Prostate gland (tissue), 2 donors: ENCODE measurements at regions not wholly inside any gene's neighbourhood (a gene's known extent, or its start where the extent isn't known, plus 50 kb on each side); places are given as distances from the start of the nearest gene placed in this dataset.

Source experiments
- DNase-seq: peaks from one replicate; pipeline ENCODE4 v3.0.0-alpha.2; 2019; ENCODE audit warnings: low spot score
- H3K27ac ChIP-seq, 2 donors: fragments of 200-600 bp; sonication (generic); 2 replicates each; pipeline ENCODE4 v1.5.1; 2017 to 2019
- H3K27me3 ChIP-seq: fragments of 200-600 bp; sonication (generic); replicated peaks from 2 replicates; pipeline ENCODE4 v1.5.1; 2019; ENCODE audit not compliant: insufficient read depth
- H3K36me3 ChIP-seq, 2 donors: fragments of 200-600 bp; sonication (generic); 1 replicate in 1 of 2; 2 replicates in 1 of 2; pipeline versions ENCODE4 v1.5.1 to v1.8.1; 2017 to 2019
- H3K4me1 ChIP-seq: fragments of 200-600 bp; sonication (generic); replicated peaks from 2 replicates; pipeline ENCODE4 v1.5.1; 2019
- H3K4me3 ChIP-seq, 2 donors: fragments of 200-600 bp; sonication (generic); 2 replicates each; pipeline ENCODE4 v1.5.1; 2017 to 2019
- H3K9me3 ChIP-seq: fragments of 200-600 bp; sonication (generic); 2 replicates; pipeline ENCODE4 v1.5.1; 2017
- POLR2A ChIP-seq: fragments of 450-650 bp; IDR thresholded peaks from one replicate; pipeline ENCODE4 v1.6.1; 2016; ENCODE audit warnings: antibody characterized with exemption, mild to moderate bottlenecking
- POLR2AphosphoS5 ChIP-seq: sonication (generic); formaldehyde crosslinking; IDR thresholded peaks from one replicate; pipeline ENCODE4 v1.6.1; 2017; ENCODE audit warnings: antibody characterized with exemption
- WGBS: methylation state at CpG from one replicate; pipeline ENCODE4 v1.1.5; 2018; 5-methylcytosine and 5-hydroxymethylcytosine counted together
- intact Hi-C: fragments of 100-400 bp; cut with DNase I; formaldehyde crosslinking; loops from one replicate; pipeline ENCODE4 v1.14.2; 2022
- TF ChIP-seq, protein P1 (sequence below), 4 experiments: fragments of 200-600 bp in 2 of 4; fragments of 450-650 bp in 2 of 4; sonication (generic) in 2 of 4; IDR thresholded peaks; 1 replicate in 3 of 4; 2 replicates in 1 of 4; pipeline ENCODE4 v1.5.1; 2016 to 2019; ENCODE audit warnings: antibody characterized with exemption in 4 of 4, mild to moderate bottlenecking in 2 of 4, moderate library complexity in 2 of 4

DNA sequence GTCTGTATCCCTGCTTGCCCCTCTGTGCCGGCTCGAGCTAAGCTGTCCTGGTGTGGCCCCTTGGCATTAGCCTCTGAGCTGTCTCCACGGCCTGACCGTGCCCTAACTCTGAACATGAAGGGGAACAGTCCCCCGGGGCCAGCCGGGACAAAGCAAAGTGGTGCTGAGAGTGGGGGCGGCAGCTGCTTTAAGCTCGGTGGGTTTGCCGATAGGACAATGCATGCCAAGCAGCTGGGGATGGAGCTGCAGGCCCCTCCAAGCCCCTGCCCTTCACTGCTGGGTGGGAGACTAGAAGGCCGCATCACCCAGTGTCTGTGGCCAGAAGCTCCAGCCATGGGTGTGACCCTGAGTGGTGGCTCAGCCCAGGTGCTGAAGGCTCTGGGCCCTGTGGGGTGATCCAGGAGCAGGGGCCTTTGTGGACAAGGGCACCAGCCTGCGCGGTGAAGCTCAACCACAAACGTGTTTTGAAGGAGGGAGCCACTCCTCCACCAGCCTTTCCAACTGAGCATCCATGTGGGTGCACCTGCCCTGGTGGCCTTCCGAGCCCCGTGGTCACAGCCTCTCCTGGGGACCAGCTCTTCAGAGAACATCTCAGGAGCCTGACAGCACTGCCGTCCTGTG is 242.5 kb downstream of the ERMARD start:
- no peak overlapping the region for H3K4me3 ChIP-seq
- intact Hi-C loops = no loop called here
- no peaks in the 10 kb centered on the region for H3K27me3 ChIP-seq
- H3K9me3 ChIP-seq = no peaks in the 10 kb centered on the region
- H3K27ac ChIP-seq = no peak overlapping the region
- TF ChIP-seq POLR2A (no peak), POLR2AphosphoS5 (no peak)
- TF ChIP-seq, protein P1, sequence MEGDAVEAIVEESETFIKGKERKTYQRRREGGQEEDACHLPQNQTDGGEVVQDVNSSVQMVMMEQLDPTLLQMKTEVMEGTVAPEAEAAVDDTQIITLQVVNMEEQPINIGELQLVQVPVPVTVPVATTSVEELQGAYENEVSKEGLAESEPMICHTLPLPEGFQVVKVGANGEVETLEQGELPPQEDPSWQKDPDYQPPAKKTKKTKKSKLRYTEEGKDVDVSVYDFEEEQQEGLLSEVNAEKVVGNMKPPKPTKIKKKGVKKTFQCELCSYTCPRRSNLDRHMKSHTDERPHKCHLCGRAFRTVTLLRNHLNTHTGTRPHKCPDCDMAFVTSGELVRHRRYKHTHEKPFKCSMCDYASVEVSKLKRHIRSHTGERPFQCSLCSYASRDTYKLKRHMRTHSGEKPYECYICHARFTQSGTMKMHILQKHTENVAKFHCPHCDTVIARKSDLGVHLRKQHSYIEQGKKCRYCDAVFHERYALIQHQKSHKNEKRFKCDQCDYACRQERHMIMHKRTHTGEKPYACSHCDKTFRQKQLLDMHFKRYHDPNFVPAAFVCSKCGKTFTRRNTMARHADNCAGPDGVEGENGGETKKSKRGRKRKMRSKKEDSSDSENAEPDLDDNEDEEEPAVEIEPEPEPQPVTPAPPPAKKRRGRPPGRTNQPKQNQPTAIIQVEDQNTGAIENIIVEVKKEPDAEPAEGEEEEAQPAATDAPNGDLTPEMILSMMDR (IDR thresholded peaks at IDR 0.05) = no peak
- H3K4me1 ChIP-seq = no peaks in the 10 kb centered on the region
- no peaks in the 10 kb centered on the region for H3K36me3 ChIP-seq
- WGBS = 96% methylated on average over 16 of the region's 16 CpGs
- DNase-seq = no peak

DNA sequence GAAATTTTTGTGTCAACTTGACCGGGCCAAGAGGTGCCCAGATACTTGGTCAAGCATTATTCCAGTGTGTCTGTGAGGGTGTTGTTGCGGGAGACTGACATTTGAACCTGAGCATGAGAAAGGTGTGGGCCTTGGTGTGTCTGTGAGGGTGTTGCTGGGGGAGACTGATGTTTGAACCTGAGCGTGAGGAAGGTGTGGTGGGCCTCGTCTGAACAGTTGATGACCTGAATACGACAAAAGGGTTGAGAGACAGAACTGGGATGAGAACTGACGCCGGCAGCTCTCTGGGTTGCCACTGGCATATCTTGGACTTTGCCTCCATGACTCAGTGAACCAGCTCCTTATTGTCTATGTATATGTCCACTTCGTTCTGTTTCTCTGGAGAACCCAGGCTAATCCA is 240.5 kb downstream of the ERMARD start:
- no peak overlapping the region for H3K27ac ChIP-seq
- H3K36me3 ChIP-seq = no peaks in the 10 kb centered on the region
- H3K9me3 ChIP-seq = no peaks in the 10 kb centered on the region
- H3K4me1 ChIP-seq = no peaks in the 10 kb centered on the region
- intact Hi-C loops = no loop called here
- TF ChIP-seq POLR2A (no peak), POLR2AphosphoS5 (no peak)
- TF ChIP-seq, protein P1 (IDR thresholded peaks at IDR 0.05) = no peak
- H3K27me3 ChIP-seq = no peaks in the 10 kb centered on the region
- DNase-seq = no peak
- H3K4me3 ChIP-seq = no peak overlapping the region
- WGBS = 92% methylated on average over 8 of the region's 8 CpGs

DNA sequence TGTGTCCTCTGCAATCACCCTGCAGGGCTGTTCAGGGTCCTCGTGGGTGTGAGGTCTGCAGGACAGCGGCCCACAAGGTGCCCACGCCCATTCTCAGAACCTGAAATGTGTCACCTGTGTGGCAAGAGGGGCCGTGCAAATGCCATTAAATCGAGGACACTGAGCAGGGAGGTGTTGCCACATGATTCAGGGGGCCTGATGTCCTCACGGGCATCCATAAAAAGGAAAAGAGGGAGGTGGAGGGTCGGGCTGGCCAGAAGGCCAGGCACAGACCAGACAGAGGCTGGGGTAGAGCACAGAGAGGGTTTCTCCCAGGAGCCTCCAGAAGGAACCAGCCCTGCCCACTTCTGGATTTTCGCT is 239.6 kb downstream of the ERMARD start:
- Histone ChIP-seq H3K9me3 (no peaks in the 10 kb centered on the region), H3K4me1 (no peaks in the 10 kb centered on the region), H3K27me3 (no peaks in the 10 kb centered on the region), H3K4me3 (no peak overlapping the region), H3K27ac (no peak overlapping the region), H3K36me3 (no peaks in the 10 kb centered on the region)
- intact Hi-C loops = no loop called here
- TF ChIP-seq, protein P1 (IDR thresholded peaks at IDR 0.05) = no peak
- no peak for TF ChIP-seq POLR2AphosphoS5
- TF ChIP-seq POLR2A = no peak
- no peak for DNase-seq
- 69% methylated on average over 7 of the region's 8 CpGs for WGBS

DNA sequence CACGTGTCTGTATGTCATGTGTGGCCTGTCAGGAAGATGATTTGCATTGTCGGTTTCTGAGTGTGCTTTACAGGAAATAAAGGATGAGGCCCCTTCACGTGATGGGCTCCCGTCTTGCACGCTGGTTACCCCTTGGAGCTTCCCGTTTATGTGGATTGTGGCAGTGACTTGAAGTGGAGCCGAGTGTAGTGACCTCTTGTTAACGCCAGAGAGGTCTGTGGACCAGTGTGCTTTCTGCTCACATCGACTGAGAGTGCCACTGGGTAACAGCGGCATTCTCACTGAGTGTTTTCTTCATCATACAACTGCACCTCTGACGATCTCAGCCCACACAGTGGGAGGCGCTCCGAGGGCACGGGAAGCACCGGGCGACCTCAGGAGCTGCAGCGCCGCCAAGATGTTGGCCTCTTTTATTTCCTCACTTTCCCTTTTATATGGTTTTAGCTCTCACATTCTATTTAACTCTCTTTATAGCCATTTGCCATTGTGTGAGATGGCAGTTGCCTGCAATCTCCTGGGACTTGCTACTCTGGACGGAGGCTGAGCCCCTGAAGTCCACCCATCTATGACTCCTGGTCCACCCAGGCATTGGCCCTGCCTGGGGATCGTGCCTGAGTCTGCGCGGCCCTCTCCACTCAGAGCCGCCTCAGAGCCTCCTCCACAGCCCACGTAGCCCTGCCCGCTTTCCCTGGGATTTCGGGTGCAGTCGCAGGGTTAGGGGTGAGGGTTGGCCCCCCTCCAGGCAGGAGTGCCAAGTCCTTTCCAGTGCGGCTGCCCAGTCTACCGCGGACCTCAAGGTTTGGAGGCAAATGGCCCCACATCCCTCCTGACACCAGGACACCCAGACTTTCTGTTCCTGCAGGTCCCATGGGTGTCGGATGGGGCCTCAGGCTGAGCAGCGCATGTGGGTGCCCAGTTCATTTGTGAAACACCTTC is 238.9 kb downstream of the ERMARD start:
- 81% methylated on average over 31 of the region's 32 CpGs for WGBS
- no peak overlapping the region for H3K4me3 ChIP-seq
- DNase-seq = no peak

More for the DNA sequence above, 238.9 kb downstream of the ERMARD start:
- H3K27ac ChIP-seq = no peak overlapping the region
- intact Hi-C loops = no loop called here
- no peaks in the 10 kb centered on the region for H3K36me3 ChIP-seq
- no peaks in the 10 kb centered on the region for H3K27me3 ChIP-seq
- no peak for TF ChIP-seq POLR2A
- TF ChIP-seq, protein P1 (IDR thresholded peaks at IDR 0.05) = peak in 1 of 4 experiments; percentile 14
- H3K9me3 ChIP-seq = no peaks in the 10 kb centered on the region
- no peaks in the 10 kb centered on the region for H3K4me1 ChIP-seq
